Stimulated activated naive CD8-positive, alpha-beta T cell treated with anti-CD3 and anti-CD28 coated beads, Interleukin-15, Interleukin-2, amounts not matched to agents 100 ng/mL and 50 ng/mL, for 24 hours (primary cell): ENCODE measurements at regions not wholly inside any gene's neighbourhood (a gene's known extent, or its start where the extent isn't known, plus 50 kb on each side); places are given as distances from the start of the nearest gene placed in this dataset.

Experiments
- H3K27ac Mint-ChIP-seq: one replicate; pipeline ENCODE4 v1.8.0; 2021; ENCODE audit warnings: mild to moderate bottlenecking, mixed read lengths
- H3K27me3 Mint-ChIP-seq: one replicate; pipeline ENCODE4 v1.8.0; 2021; ENCODE audit warnings: mixed read lengths
- H3K36me3 Mint-ChIP-seq: one replicate; pipeline ENCODE4 v1.8.0; 2021; ENCODE audit warnings: low read depth, mixed read lengths
- H3K4me1 Mint-ChIP-seq: one replicate; pipeline ENCODE4 v1.8.0; 2021; ENCODE audit warnings: low read depth, mixed read lengths
- H3K4me3 Mint-ChIP-seq: one replicate; pipeline ENCODE4 v1.8.0; 2021; ENCODE audit warnings: mild to moderate bottlenecking, mixed read lengths
- H3K9me3 Mint-ChIP-seq: one replicate; pipeline ENCODE4 v1.8.0; 2021; ENCODE audit warnings: mixed read lengths

- no peaks in the 10 kb centered on the region for H3K4me1 Mint-ChIP-seq
- H3K27ac Mint-ChIP-seq = no peak overlapping the region
- peaks cover 7% of the 10 kb centered on the region for H3K27me3 Mint-ChIP-seq
- H3K4me3 Mint-ChIP-seq = no peak overlapping the region
- no peaks in the 10 kb centered on the region for H3K9me3 Mint-ChIP-seq
- H3K36me3 Mint-ChIP-seq = no peaks in the 10 kb centered on the region
Observed at GRCh38 chr15:81558056-81558455, 184.0 kb upstream of the TMC3 start.

DNA sequence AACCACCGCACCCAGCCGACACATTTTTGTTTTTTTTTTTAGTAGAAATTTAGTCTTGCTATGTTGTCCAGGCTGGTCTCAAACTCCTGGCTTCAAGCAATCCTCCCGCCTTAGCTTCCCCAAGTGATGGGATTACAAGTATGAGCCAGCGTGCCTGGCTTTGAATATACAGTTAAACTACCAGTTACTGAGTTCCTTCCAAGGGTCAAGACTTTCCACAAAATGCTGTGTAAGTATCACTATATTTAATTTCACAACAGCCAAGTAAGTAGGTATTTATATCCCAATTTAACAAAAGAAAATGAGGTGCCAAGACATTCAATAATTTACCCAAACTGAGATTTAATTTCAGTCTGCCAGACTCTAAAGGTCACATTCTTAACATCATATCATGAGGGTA lies 181.3 kb upstream of the TMC3 start:
- Mint-ChIP-seq H3K36me3 (no peaks in the 10 kb centered on the region), H3K9me3 (no peaks in the 10 kb centered on the region), H3K4me3 (no peak overlapping the region), H3K27ac (no peak overlapping the region), H3K4me1 (no peaks in the 10 kb centered on the region), H3K27me3 (peaks cover 5% of the 10 kb centered on the region)

GRCh38 chr15:81548365-81549130 lies 174.5 kb upstream of the TMC3 start:
- no peaks in the 10 kb centered on the region for H3K4me1 Mint-ChIP-seq
- H3K27me3 Mint-ChIP-seq = peaks cover 4% of the 10 kb centered on the region
- H3K27ac Mint-ChIP-seq = no peak overlapping the region
- no peak overlapping the region for H3K4me3 Mint-ChIP-seq
- H3K9me3 Mint-ChIP-seq = no peaks in the 10 kb centered on the region
- H3K36me3 Mint-ChIP-seq = no peaks in the 10 kb centered on the region

DNA sequence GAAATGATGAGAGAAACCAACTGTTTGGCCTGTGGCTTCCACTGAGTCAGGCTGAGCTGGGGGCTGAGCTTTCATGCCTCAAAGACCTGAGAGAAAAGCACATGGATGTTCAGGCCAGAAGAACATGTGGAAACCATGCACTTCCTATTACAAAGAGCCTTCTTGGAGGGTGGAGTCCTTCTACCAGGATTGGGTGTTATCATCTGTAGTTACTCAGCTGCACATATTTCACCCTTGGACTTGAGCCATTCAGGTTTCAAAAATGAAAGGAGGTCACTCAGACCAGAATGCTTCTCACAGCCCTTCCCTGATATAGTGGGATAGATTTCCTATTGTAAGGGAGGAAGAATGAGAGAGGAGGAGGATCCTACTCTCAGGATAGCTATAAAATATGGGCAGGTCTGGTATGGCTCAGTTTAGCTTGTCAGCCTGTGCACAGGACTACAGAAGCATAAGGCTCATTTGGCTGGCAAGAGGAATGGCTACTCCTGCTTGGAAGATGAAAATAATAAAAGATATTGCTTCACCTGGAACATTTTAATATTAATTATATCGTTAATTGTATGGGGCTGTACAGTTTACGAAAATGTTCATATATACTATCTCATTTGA lies 173.6 kb upstream of the TMC3 start:
- H3K4me3 Mint-ChIP-seq = no peak overlapping the region
- H3K9me3 Mint-ChIP-seq = no peaks in the 10 kb centered on the region
- H3K4me1 Mint-ChIP-seq = no peaks in the 10 kb centered on the region

DNA sequence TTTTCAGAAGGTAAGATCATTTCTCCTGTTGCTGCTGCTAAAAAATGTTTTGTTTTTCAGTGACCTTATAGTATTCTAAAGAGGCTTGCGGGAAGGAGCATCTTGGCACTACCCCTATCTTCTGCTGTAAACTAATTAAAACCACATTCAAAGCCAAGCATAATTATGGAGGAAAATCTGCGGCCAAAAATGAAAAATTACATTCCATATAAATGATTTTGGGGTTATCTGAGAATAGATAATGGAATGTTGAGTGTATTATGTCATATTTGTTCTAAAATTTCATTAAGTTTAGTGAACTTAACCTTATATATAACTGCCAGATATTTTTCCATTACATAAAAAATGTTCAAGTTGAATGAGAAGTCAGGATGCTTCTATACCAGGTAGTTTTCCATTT lies 170.4 kb upstream of the TMC3 start:
- Mint-ChIP-seq H3K9me3 (no peaks in the 10 kb centered on the region), H3K36me3 (no peaks in the 10 kb centered on the region), H3K27ac (no peak overlapping the region), H3K27me3 (peaks cover 4% of the 10 kb centered on the region), H3K4me3 (no peak overlapping the region), H3K4me1 (no peaks in the 10 kb centered on the region)

More for the DNA sequence above, 173.6 kb upstream of the TMC3 start:
- Mint-ChIP-seq H3K27me3 (peaks cover 4% of the 10 kb centered on the region), H3K36me3 (no peaks in the 10 kb centered on the region), H3K27ac (no peak overlapping the region)

GRCh38 chr15:81540909-81541308 lies 166.9 kb upstream of the TMC3 start:
- Mint-ChIP-seq H3K27me3 (peaks cover 16% of the 10 kb centered on the region), H3K4me1 (no peaks in the 10 kb centered on the region), H3K36me3 (no peaks in the 10 kb centered on the region), H3K4me3 (no peak overlapping the region), H3K9me3 (no peaks in the 10 kb centered on the region), H3K27ac (no peak overlapping the region)

DNA sequence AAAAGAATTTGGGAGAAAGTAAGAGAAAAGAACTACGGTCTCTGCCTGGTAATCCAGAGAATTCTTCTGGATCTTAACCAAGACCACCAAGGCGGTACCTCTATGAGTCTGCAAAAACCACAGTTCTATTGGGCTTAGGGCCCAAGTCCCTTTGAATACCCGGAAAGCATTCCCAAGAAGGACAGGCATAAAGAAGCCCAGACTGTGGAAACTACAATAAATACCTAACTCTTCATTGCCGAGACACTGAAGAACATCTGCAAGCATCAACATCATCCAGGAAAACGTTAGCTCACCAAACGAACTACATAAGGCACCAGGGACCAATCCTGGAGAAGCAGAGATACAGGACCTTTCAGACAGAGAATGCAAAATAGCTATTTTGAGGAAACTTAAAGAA lies 162.3 kb upstream of the TMC3 start:
- Mint-ChIP-seq H3K27ac (no peak overlapping the region), H3K36me3 (no peaks in the 10 kb centered on the region), H3K4me3 (no peak overlapping the region), H3K27me3 (peaks cover 18% of the 10 kb centered on the region), H3K4me1 (no peaks in the 10 kb centered on the region), H3K9me3 (no peaks in the 10 kb centered on the region)

- Mint-ChIP-seq H3K36me3 (no peaks in the 10 kb centered on the region), H3K4me1 (no peaks in the 10 kb centered on the region), H3K27ac (no peak overlapping the region), H3K4me3 (no peak overlapping the region), H3K9me3 (no peaks in the 10 kb centered on the region), H3K27me3 (peaks cover 20% of the 10 kb centered on the region)
Observed at GRCh38 chr15:81534124-81534523, 160.1 kb upstream of the TMC3 start.

GRCh38 chr15:81532001-81532400 lies 158.0 kb upstream of the TMC3 start:
- H3K4me3 Mint-ChIP-seq = no peak overlapping the region

DNA sequence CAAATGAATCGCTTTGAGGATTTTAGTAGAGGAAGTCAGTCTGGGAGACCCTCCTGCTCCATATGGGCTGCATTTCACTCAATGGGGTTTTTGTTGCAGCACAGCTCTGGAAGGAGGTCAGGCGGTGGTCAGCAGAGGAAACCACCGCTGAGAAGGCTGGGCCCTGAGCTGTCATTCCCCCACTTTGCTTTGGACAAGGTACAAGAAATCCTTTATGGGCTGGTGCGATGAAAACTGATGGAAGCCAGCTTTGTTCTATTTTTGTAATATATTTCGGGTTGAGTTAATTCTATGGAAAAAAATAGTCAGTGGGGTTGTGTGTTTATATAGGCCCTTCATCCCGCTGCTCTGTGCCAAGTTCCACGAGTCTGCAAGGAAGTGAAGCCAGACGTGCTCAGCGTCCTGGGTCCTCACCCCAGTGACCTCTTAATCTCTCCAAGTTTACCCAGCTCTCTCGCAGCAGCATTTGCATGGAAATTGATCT lies 157.1 kb upstream of the TMC3 start:
- H3K4me3 Mint-ChIP-seq = no peak overlapping the region
- H3K9me3 Mint-ChIP-seq = no peaks in the 10 kb centered on the region
- no peak overlapping the region for H3K27ac Mint-ChIP-seq
- no peaks in the 10 kb centered on the region for H3K36me3 Mint-ChIP-seq
- no peaks in the 10 kb centered on the region for H3K4me1 Mint-ChIP-seq
- H3K27me3 Mint-ChIP-seq = peaks cover 9% of the 10 kb centered on the region

More at GRCh38 chr15:81532001-81532400, 158.0 kb upstream of the TMC3 start:
- no peaks in the 10 kb centered on the region for H3K36me3 Mint-ChIP-seq
- no peak overlapping the region for H3K27ac Mint-ChIP-seq
- no peaks in the 10 kb centered on the region for H3K4me1 Mint-ChIP-seq
- H3K27me3 Mint-ChIP-seq = peaks cover 15% of the 10 kb centered on the region
- no peaks in the 10 kb centered on the region for H3K9me3 Mint-ChIP-seq

GRCh38 chr15:81530271-81530691 lies 156.3 kb upstream of the TMC3 start:
- H3K4me3 Mint-ChIP-seq = no peak overlapping the region
- H3K27me3 Mint-ChIP-seq = peaks cover 7% of the 10 kb centered on the region
- no peak overlapping the region for H3K27ac Mint-ChIP-seq
- no peaks in the 10 kb centered on the region for H3K9me3 Mint-ChIP-seq
- no peaks in the 10 kb centered on the region for H3K4me1 Mint-ChIP-seq
- H3K36me3 Mint-ChIP-seq = no peaks in the 10 kb centered on the region

DNA sequence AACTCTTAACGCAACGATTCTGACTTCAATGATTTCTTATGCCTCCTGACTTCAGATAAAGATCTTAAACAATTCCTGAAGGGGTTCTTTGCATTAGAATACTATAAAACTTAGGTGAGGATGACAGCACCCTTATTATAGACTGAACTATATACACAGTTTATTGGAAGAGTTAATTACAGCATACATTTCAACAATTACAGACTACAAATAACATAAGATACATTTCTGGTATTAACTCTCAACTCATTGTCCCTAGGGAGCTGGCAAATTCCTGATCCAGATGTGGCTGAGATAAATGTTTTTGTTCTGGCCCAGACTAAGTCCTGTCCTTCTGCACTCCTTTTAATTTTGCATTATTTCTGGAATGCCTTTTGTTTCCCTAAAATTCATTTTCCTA lies 155.5 kb upstream of the TMC3 start:
- no peaks in the 10 kb centered on the region for H3K4me1 Mint-ChIP-seq
- H3K4me3 Mint-ChIP-seq = no peak overlapping the region
- H3K27me3 Mint-ChIP-seq = peaks cover 7% of the 10 kb centered on the region
- no peaks in the 10 kb centered on the region for H3K9me3 Mint-ChIP-seq
- H3K36me3 Mint-ChIP-seq = no peaks in the 10 kb centered on the region
- H3K27ac Mint-ChIP-seq = no peak overlapping the region

DNA sequence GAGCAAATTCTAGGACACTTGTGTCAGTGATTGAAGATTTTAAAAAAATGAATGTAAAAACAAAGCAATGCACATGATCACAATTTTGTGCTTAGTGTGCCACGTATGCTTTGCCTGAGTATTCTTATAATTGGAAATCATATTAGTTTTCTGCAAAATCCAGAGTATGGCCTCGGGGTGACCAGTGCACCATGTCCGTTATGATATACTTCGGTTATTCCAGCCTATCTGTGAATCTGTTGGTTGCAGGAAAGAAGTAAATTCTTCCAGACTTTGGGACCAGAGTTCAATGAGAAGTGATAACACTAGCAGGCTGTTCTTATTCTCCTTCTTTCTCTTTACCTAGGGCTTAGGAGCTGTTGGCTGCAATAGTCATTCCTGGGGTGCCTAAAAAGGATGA lies 152.0 kb upstream of the TMC3 start:
- peaks cover 6% of the 10 kb centered on the region for H3K27me3 Mint-ChIP-seq
- no peak overlapping the region for H3K27ac Mint-ChIP-seq
- H3K4me3 Mint-ChIP-seq = no peak overlapping the region

DNA sequence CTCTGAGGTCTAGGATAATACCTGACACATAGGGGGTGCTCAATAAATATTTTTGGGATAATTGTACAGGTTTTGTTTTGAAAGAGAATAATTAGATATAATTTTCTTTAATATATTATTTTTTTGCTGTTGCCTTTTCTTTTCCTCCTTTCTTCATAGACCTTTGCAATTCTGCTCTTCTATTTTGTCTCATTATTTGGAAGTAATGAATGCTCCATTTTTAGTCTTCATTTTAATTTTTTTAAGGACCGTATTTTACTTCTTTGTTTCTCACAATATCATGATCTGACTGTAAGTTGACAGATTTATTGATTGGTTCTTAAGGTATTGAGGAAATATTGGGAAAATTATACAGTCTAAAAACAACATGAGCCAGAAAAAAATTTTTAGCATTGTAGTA lies 150.5 kb upstream of the TMC3 start:
- H3K27me3 Mint-ChIP-seq = peaks cover 6% of the 10 kb centered on the region

More for the DNA sequence above, 152.0 kb upstream of the TMC3 start:
- no peaks in the 10 kb centered on the region for H3K4me1 Mint-ChIP-seq
- no peaks in the 10 kb centered on the region for H3K9me3 Mint-ChIP-seq
- no peaks in the 10 kb centered on the region for H3K36me3 Mint-ChIP-seq

DNA sequence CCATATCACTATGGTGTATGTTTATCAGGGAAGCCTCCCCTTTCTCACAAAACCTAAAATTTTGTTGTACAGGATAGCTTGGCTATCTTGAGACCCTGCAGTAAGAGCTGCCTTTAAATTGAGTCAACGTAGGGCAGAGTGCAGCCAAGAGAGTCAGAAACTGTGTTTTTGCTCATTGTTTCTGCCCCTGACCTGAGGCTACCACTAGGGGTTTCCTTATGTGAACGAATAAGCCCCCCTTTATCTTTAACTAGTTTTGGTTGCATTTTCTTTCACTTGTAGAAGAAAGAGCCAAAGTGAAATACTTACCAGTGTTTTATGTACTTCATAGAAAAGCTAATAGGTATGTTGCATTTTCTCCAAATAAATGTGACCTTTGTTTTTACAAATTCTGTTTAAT lies 149.9 kb upstream of the TMC3 start:
- no peak overlapping the region for H3K4me3 Mint-ChIP-seq
- no peak overlapping the region for H3K27ac Mint-ChIP-seq
- H3K27me3 Mint-ChIP-seq = peaks cover 6% of the 10 kb centered on the region
- no peaks in the 10 kb centered on the region for H3K4me1 Mint-ChIP-seq
- H3K36me3 Mint-ChIP-seq = no peaks in the 10 kb centered on the region
- no peaks in the 10 kb centered on the region for H3K9me3 Mint-ChIP-seq

More for the DNA sequence above, 150.5 kb upstream of the TMC3 start:
- Mint-ChIP-seq H3K4me1 (no peaks in the 10 kb centered on the region), H3K36me3 (no peaks in the 10 kb centered on the region), H3K4me3 (no peak overlapping the region), H3K9me3 (no peaks in the 10 kb centered on the region), H3K27ac (no peak overlapping the region)
